Astrocyte of the spinal cord (primary cell): ENCODE measurements at regions not wholly inside any gene's neighbourhood (a gene's known extent, or its start where the extent isn't known, plus 50 kb on each side); places are given as distances from the start of the nearest gene placed in this dataset.
A peak's percentile ranks its signal among the peaks of the same experiment; 100 is the strongest.

Experiments
- DNase-seq: peaks from one replicate; pipeline ENCODE4 v3.0.0; 2011; ENCODE audit warnings: low read depth, low spot score
- H3K4me3 ChIP-seq: 2 replicates; pipeline ENCODE4 v1.5.1; 2011; ENCODE audit warnings: low read depth, mild to moderate bottlenecking, low read length, moderate library complexity
- CTCF ChIP-seq: IDR thresholded peaks from 2 replicates; pipeline ENCODE4 v1.5.1; 2012; ENCODE audit warnings: low read depth, mild to moderate bottlenecking, low read length, inconsistent platforms
- in situ Hi-C: cut with HindIII; loops from 2 replicates; pipeline ENCODE4 v1.10.0; 2017; ENCODE audit warnings: low sequenced_read_pairs

DNA sequence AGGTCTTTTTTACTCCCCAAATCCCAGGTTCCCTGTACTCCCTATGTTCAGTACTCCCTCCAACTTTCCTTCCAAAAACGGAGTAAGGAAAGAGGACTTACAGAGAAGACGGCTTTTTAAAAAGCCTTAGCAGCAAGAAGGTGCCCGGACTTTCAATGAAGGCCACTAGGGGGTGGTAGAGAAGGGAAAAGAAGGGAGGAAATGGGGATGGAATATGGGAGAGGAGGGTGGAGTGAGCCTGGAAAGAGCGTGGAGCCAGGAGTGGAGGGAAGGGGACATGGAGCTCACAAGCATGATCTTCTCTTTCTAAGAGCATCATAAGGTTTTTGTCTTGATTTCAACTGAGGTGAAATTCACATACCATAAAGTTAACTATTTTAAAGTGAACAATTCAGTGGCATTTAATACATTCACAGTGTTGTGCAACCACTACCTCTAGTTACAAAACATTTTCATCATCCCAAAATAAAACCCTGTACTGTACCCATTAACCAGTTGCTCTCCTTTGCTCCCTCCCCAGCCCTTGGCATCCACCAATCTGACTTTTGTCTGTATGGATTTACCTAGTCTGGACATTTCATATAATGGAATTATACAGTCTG lies 129.9 kb downstream of the ZNF281 start:
- peak; percentile 67 for DNase-seq
- peak; percentile 79 for TF ChIP-seq CTCF
- in situ Hi-C loops, result no loop called here
- H3K4me3 ChIP-seq, result no peak overlapping the region

- DNase-seq, result no peak
- H3K4me3 ChIP-seq, result no peak overlapping the region
- in situ Hi-C loops, result no loop called here
- TF ChIP-seq CTCF, result no peak
Observed at GRCh38 chr1:200275816-200276453, 133.9 kb downstream of the ZNF281 start.

DNA sequence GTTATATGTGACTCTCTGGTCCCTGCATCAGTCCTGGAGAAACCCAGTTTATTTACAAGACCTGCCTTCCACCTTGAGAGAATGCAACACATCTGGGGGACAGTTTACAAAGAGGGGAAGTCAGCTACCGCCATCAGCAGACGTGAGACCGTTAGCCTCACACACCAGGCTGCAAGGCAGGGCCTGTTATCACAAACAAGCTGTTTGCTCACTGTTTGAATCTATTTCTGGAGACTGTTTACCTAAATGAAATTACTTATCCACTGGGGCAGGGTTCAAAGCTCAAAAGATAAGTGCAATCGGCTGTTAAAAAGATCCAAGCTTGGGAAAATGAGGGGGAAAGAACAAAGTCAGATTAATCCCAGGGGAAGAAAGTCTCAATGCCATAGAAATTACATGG lies 134.4 kb downstream of the ZNF281 start:
- H3K4me3 ChIP-seq, result no peak overlapping the region
- in situ Hi-C loops, result no loop called here
- no peak for TF ChIP-seq CTCF
- no peak for DNase-seq

DNA sequence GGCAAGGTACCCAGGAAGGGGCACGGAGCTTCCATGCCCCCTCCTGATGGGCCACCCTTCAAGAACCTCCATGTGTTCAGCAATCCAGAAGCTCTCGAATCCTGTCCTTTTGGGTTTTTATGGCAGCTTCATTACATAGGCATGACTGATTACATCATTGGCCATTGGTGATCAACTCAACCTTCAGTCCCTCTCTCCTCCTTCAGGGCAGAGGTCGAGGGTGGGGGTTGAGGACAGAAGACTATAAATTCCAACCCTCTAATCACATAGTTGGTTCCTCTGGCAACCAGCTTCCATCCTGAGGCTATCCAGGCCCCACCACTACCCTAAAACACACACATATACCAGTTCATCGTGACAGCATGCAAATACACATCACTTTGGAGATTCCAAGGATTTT lies 135.7 kb downstream of the ZNF281 start:
- no peak overlapping the region for H3K4me3 ChIP-seq
- no peak for DNase-seq
- in situ Hi-C loops, result no loop called here
- no peak for TF ChIP-seq CTCF

DNA sequence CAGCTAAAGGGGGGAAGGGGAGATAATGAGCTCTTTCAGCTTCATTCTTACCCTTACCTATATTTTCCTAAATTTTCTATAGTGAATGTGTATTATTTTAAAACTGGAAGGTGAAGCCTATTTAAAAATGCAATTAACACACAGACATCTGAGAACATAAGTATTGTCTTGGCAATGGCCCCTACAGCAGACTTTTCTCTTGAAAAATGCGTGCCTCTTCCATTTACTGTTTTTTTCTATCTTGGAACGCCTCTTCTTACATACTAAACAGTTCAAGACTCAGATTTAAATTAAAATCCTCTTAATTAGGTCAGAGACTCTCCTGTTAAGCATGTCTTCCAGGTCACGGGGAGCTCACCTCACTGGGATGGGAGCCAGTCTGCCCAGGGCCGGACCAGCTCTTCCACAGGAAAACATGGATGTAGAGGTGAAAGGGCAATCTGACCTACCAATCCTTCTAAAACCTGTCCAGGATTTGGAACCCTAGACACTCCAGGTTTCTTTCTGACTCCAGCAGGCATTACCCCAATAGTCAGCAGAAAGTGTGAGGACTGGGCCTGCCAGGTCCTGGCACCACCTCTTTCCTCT lies 137.3 kb downstream of the ZNF281 start:
- no peak for DNase-seq
- no peak for TF ChIP-seq CTCF
- in situ Hi-C loops, result no loop called here
- H3K4me3 ChIP-seq, result no peak overlapping the region

- in situ Hi-C loops, result no loop called here
- no peak for DNase-seq
- H3K4me3 ChIP-seq, result no peak overlapping the region
- TF ChIP-seq CTCF, result no peak
Observed at GRCh38 chr1:200269256-200269655, 140.6 kb downstream of the ZNF281 start.
